Middle frontal gyrus (tissue), 1 donor: ENCODE measurements at regions not wholly inside any gene's neighbourhood (a gene's known extent, or its start where the extent isn't known, plus 50 kb on each side); places are given as distances from the start of the nearest gene placed in this dataset.
"Not testable (repeated sequence)": the region's sequence is repeated elsewhere in the genome, so short reads cannot be mapped to it uniquely, and the experiment has no call there.

Experiments
- DNase-seq: peaks from one replicate; pipeline ENCODE4 v3.0.0-alpha.2; 2015; ENCODE audit warnings: low spot score; ENCODE audit errors: extremely low spot score

- no peak for DNase-seq
Measured at GRCh38 chr6:150299873-150300485, 68.8 kb upstream of the IYD start.

- DNase-seq = no peak
Measured at GRCh38 chr6:150301846-150302519, 66.8 kb upstream of the IYD start.

DNA sequence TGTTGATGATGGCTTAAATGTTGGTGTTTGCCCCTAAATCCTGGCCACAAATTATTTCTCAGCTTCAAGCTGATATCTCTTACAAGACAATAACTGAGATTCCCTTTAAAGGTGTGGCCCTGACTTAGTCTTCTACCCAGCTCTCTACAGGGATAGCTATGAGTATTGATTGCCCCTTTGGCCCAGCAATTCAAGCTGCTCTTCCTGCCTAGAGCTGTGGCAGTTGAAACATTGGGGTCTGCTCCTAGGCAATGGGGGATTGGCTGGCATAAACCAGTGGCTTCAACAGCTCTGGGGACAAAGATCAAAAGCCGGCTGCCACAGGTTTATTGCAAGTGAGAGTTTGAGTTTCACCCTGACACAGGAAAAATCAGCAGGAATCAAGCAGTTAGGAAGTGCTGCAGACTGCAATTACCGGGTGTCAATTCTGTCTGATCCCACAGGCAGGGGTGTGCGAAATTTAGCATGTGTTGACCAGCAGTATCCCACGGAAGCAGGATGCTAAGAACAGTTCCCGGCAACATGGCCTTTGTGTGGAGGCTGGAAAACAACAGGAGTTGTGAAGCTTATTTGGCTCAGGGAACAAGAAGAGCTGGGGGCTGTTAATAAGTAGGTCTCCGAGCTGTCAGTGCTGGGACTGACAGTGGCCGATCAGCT lies 66.2 kb upstream of the IYD start:
- DNase-seq = no peak

DNA sequence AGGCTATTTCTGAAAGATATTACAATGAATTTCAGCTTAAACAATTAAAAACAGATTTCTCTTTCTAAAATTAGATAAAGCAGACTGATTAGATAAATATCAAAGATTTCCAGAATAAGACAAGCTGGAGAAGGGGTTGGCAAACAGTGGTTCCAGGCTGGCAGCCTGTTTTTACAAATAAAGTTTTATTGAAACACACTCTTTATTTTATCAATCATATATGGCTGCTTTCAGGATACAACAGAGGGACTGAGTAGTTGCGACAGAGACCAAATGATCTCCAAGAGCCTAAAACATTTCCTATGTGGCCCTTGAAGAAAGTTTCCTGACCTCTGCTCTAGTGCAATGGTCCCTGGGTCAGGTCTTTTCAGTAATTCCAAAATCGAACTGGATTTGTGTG lies 65.6 kb upstream of the IYD start:
- DNase-seq = no peak

DNA sequence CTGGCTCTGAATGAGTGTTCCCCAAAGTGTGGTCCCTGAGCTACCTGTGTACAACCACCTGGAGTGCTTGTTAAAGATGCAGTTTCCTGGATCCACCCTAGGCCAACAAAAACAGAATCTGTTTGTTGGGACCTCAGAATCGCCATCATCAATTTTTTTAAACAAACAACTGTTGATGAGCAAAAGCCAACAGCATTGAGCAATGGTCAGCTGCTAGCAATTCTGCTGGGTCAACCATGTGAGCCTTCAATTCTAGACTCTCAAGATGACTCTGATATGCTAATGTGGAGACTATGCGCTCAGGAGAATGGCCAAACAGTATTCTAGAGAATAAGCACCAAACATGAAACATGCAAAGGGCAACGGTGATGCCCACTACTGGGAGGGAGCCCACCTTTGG lies 64.4 kb upstream of the IYD start:
- no peak for DNase-seq

DNA sequence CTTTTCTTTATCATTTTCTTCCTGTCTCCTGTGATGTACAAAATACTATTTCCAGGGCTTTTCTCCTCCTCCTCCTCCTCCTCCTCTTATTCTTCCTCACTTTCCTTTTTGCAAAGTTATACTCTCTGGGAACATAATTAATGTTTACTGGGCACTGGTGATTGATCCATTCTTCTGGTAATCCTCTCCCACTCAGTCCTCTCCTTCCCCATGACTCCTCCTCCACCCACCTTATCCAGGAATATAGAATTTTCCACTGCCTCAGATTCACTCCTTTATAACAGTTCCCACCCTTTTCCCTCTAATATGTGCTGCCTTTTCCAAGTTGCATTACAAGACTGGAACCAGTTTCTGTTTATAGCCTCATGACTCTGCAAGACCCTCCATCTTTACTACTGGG lies 62.5 kb upstream of the IYD start:
- no peak for DNase-seq

DNA sequence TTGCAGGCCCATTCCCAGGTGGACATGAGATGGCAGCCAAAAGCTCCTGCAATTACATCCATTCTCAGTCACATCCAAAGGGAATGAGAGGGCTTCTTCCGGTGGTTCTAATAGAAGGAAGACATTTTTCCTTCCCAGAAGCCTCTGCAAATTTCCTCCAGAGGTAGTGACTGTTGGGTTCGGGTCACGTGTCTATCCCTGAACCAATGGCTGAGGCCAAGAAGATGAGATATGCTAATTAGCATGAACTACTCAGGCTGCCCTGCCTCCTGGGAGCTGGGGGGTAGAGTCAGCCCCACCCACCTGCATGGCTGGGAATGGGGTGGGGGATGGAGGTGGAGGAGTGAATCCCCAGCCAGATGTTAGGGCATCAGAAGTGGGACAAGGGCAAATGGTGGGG lies 61.3 kb upstream of the IYD start:
- no peak for DNase-seq

GRCh38 chr6:150308812-150309645 lies 59.8 kb upstream of the IYD start:
- DNase-seq = no peak

GRCh38 chr6:150310539-150310938 lies 58.3 kb upstream of the IYD start:
- DNase-seq = no peak

DNA sequence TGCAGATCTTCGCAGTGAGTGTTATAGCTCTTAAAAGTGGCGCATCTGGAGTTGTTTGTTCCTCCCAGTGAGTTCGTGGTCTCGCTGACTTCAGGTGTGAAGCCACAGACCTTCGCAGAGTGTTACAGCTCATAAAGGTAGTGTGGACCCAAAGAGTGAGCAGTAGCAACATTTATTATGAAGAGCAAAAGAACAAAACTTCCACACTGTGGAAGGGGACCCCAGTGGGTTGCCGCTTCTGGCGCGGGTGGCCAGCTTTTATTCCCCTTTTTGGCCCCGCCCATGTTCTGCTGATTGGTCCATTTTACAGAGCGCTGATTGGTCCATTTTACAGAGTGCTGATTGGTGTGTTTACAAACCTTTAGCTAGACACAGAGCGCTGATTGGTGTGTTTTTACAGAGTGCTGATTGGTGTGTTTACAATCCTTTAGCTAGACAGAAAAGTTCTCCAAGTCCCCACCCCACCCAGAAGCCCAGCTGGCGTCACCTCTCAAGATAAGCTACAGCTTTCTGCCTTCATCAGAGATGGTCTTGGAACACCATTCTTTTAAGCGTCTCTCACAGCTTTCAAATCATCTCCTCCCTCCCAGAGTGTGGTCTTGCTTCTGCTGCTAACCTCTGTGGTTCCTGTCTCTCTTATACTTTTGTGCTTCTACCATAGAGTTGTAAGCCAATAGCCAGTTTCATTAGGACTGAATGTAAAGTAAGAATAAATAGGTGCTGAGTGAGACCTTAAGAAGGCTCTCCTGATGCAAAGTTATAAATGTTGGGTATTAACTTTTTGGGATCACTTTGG lies 57.5 kb upstream of the IYD start:
- not testable (repeated sequence) for DNase-seq

DNA sequence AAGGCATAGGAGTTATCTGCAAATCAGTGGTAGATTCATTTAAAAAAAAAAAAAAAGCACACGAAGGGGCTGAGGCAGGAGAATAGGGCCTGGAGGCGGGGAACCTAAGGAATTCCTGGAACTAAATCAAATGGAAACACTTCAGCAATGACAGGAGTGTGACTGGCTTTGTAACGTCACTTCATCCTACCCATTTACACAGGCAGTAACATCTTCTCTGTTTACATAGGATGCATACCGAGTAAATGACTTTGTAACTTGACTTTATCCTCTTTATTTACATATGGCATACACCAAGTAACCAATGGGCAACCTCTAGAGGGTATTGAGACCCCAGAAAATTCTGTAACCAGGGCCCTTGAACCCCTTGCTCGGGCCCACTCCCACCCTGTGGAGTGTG lies 56.4 kb upstream of the IYD start:
- no peak for DNase-seq

- DNase-seq = peak; percentile 3
Measured at GRCh38 chr6:150312844-150313584, 55.8 kb upstream of the IYD start.

- DNase-seq = no peak
Measured at GRCh38 chr6:150313781-150314180, 55.0 kb upstream of the IYD start.

GRCh38 chr6:150314230-150315188 lies 54.3 kb upstream of the IYD start:
- peak; percentile 6 for DNase-seq

DNA sequence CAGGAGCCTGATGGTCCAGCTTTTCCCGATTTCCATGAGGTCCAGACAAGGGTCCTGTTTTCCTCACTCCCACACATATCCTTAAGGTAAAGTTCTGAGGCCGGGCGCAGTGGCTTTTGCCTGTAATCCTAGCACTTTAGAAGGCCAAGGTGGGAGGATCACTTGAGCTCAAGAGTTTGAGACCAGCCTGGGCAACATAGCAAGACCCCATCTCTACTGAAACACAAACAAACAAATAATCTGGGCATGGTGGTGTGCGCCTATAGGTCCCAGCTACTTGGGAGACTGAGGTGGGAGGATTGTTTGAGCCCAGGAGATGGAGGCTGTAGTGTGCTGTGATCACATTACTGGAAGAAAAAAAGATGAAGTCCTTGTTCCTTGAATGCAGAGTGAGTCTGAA lies 53.2 kb upstream of the IYD start:
- no peak for DNase-seq

DNA sequence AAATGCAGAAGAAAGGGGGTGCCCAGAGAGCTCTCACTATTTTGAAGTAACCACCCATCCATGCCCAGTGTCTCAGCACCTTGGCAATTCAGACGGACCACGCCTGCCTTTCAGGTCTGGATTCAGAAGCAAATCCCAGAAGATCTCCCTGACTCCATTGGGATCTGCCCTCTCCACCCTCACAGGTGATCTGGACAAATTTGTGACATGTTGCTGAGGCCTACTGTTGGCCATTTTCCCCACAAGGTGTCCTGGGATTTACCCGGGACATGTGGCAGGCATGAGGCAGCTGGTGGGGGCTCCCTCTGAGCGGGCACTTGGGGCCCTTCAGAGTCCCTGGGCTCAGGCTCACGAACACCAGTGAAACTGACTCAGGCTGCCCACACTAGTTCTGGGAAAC lies 51.9 kb upstream of the IYD start:
- no peak for DNase-seq
